GM06990 (cell line): ENCODE measurements at regions not wholly inside any gene's neighbourhood (a gene's known extent, or its start where the extent isn't known, plus 50 kb on each side); places are given as distances from the start of the nearest gene placed in this dataset.

ENCODE experiments used
- DNase-seq: peaks from one replicate; pipeline ENCODE4 v3.0.0-alpha.2; 2011; ENCODE audit not compliant: insufficient read length; ENCODE audit errors: extremely low read depth
- H3K27me3 ChIP-seq: replicated peaks from 2 replicates; pipeline ENCODE4 v1.6.0; 2011; ENCODE audit warnings: low read length; ENCODE audit not compliant: control insufficient read depth, insufficient read depth
- H3K36me3 ChIP-seq: 2 replicates; pipeline ENCODE4 v1.5.1; 2011; ENCODE audit warnings: low read length; ENCODE audit not compliant: control insufficient read depth, insufficient read depth
- H3K4me3 ChIP-seq: replicated peaks from 2 replicates; pipeline ENCODE4 v1.5.1; 2011; ENCODE audit warnings: low read depth, mild to moderate bottlenecking, control low read depth, low read length
- TF ChIP-seq, protein P1 (sequence below): IDR thresholded peaks from 2 replicates; pipeline ENCODE4 v1.5.1; 2011; ENCODE audit warnings: low read length, control low read depth, mild to moderate bottlenecking, inconsistent platforms; ENCODE audit not compliant: insufficient read depth, poor library complexity, severe bottlenecking

DNA sequence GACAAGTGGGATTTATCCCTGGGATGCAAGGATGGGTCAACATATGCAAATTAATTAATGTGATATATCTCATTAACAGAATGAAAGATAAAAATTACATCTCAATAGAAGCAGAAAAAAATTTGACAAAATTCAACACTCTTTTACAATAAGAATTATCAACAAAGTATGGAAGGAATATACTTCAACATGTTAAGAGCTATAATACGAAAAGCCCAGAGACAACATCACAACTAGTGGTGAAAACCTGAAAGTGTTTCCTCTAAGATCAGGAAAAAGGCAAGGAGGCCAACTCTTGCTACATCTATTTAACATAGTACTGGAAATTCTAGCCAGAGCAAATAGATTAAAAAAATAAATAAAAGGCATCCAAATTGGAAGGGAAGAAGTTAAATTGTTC lies 970.0 kb upstream of the POT1 start:
- no peak for DNase-seq
- H3K27me3 ChIP-seq, result no peaks in the 10 kb centered on the region
- TF ChIP-seq, protein P1, sequence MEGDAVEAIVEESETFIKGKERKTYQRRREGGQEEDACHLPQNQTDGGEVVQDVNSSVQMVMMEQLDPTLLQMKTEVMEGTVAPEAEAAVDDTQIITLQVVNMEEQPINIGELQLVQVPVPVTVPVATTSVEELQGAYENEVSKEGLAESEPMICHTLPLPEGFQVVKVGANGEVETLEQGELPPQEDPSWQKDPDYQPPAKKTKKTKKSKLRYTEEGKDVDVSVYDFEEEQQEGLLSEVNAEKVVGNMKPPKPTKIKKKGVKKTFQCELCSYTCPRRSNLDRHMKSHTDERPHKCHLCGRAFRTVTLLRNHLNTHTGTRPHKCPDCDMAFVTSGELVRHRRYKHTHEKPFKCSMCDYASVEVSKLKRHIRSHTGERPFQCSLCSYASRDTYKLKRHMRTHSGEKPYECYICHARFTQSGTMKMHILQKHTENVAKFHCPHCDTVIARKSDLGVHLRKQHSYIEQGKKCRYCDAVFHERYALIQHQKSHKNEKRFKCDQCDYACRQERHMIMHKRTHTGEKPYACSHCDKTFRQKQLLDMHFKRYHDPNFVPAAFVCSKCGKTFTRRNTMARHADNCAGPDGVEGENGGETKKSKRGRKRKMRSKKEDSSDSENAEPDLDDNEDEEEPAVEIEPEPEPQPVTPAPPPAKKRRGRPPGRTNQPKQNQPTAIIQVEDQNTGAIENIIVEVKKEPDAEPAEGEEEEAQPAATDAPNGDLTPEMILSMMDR, result no peak
- no peaks in the 10 kb centered on the region for H3K36me3 ChIP-seq
- H3K4me3 ChIP-seq, result no peak overlapping the region

DNA sequence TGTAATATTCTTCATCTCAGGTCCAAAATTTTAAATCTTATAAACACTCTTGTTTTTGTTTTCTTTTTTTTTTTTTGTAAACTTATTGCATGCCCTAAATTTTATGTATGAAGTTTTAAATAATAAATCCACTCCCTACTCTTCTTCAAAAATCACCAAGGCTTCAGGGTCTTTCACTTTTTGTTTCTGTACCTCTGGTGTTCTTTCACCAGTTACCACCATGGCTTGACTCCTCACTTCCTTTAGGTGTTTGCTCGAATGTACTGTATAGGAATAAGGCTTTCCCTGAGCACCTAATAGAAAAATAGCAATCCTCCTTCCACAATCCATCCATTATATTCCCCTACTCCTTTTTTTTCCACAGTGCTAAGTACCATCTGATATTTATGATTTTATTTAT lies 962.8 kb upstream of the POT1 start:
- H3K36me3 ChIP-seq, result no peaks in the 10 kb centered on the region
- H3K4me3 ChIP-seq, result no peak overlapping the region
- no peaks in the 10 kb centered on the region for H3K27me3 ChIP-seq
- TF ChIP-seq, protein P1, result no peak
- no peak for DNase-seq

DNA sequence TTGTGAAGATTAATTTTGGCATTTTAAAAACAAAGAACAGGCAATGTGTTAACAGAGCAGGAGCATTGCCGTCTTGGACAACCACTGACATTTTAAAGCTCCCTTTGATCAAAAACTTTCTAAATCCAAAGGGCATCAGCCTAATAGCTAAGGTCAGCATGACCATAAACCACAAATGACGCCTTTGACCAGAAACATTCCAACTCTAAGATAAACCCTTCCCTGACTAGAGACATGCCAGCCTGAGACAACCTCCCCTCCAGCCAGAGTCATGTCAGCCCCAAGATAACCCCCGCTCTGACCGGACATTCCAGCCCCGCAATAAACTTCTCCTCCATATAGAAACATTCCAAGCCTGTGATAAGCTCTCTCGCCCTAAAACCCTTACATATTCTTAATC lies 949.4 kb upstream of the POT1 start:
- DNase-seq, result no peak
- H3K36me3 ChIP-seq, result no peaks in the 10 kb centered on the region
- TF ChIP-seq, protein P1, result no peak

DNA sequence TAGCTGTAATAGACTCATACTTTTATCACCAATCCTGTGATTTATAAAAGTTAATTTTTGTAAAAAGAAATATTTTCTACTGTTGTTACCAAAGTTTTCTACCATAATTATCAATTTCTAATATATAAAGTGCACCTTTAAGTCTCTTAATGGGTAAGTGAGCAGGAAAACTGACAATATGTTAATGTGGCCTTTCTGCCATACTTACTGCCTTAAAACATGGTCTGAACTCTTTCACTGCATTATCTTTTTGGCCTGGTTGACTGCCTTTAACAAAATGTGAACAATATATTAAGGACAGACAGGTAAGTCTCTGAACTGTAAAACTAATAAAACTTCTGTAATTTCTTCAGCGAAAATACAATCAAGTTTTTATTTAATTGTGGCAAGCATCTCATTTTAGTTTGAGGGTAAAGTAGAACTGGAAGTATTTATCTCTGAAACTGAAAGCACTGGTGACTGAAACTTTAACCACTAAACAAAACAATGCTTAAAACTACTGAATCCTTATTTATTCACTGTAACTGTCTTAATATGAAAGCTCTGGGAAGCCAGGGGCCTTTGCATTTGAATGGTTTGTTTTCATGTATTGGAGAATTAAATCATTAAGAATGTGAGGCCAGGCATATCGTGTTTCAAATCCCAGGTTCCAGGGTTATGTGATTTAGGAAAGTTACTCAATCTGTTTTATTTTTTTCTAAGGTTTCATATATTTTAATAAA lies 948.8 kb upstream of the POT1 start:
- H3K4me3 ChIP-seq, result no peak overlapping the region
- DNase-seq, result no peak
- TF ChIP-seq, protein P1, result no peak
- no peaks in the 10 kb centered on the region for H3K36me3 ChIP-seq
- H3K27me3 ChIP-seq, result no peaks in the 10 kb centered on the region

More for the DNA sequence above, 949.4 kb upstream of the POT1 start:
- Histone ChIP-seq H3K4me3 (no peak overlapping the region), H3K27me3 (no peaks in the 10 kb centered on the region)

DNA sequence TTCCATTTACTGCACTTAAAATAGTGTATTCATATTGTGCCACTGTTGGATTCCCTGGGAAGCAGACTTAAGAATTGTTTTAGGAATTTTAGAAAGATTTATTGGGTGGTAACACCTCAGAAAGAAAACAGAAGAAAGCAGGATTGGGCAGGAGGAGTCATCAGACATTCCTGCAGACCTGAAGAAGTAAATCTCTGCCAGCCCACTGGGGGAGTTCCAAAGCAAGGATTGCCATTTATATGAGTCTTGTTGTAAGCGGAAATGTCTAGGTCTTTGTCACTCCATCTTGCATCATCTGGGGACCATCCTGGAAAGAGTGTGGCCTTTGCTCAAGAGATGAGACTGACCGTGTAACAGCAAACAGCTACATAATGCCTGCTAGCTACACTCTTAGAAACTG lies 947.6 kb upstream of the POT1 start:
- H3K36me3 ChIP-seq, result no peaks in the 10 kb centered on the region
- no peak for DNase-seq
- TF ChIP-seq, protein P1, result no peak
- no peak overlapping the region for H3K4me3 ChIP-seq
- H3K27me3 ChIP-seq, result no peaks in the 10 kb centered on the region

DNA sequence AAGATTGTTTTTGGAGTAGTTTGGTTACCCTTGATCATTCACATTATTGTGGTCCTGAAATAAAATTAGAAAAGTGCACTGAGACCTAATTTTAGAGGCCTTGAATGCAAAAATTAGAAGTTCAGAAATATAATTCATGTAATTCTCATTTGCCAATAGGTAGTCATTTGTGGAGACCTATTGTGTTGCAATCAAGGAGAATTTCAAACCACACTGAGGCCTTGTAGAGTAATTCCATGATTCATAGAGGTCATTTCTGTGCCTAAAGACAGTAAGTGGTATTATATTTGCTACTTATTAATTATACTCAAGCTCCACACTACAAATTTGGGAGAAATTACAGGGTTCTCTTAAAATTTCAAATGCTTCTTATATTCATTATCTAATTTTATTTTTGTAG lies 946.8 kb upstream of the POT1 start:
- no peaks in the 10 kb centered on the region for H3K27me3 ChIP-seq
- TF ChIP-seq, protein P1, result no peak
- DNase-seq, result no peak
- H3K4me3 ChIP-seq, result no peak overlapping the region
- no peaks in the 10 kb centered on the region for H3K36me3 ChIP-seq
